Putamen (tissue), 1 donor: ENCODE measurements at regions not wholly inside any gene's neighbourhood (a gene's known extent, or its start where the extent isn't known, plus 50 kb on each side); places are given as distances from the start of the nearest gene placed in this dataset.
"Not testable (repeated sequence)": the region's sequence is repeated elsewhere in the genome, so short reads cannot be mapped to it uniquely, and the experiment has no call there.

Source experiments
- DNase-seq: peaks from one replicate; pipeline ENCODE4 v3.0.0-alpha.2; 2016; ENCODE audit warnings: low spot score

- no peak for DNase-seq
Observed at GRCh38 chr7:118918556-118918955, 694.1 kb downstream of the ANKRD7 start.

- DNase-seq = no peak
Observed at GRCh38 chr7:118938845-118939244, 714.3 kb downstream of the ANKRD7 start.

- DNase-seq = no peak
Observed at GRCh38 chr7:118944271-118944670, 719.8 kb downstream of the ANKRD7 start.

- no peak for DNase-seq
Observed at GRCh38 chr7:118945911-118946682, 721.6 kb downstream of the ANKRD7 start.

GRCh38 chr7:118948508-118948907 lies 724.0 kb downstream of the ANKRD7 start:
- no peak for DNase-seq

- no peak for DNase-seq
Observed at GRCh38 chr7:118949031-118949430, 724.5 kb downstream of the ANKRD7 start.

GRCh38 chr7:118956285-118956684 lies 731.8 kb downstream of the ANKRD7 start:
- DNase-seq = not testable (repeated sequence)

GRCh38 chr7:118969370-118969769 lies 744.9 kb downstream of the ANKRD7 start:
- DNase-seq = no peak

- DNase-seq = no peak
Observed at GRCh38 chr7:118971706-118972105, 747.2 kb downstream of the ANKRD7 start.

GRCh38 chr7:118974836-118975235 lies 750.3 kb downstream of the ANKRD7 start:
- no peak for DNase-seq

- DNase-seq = no peak
Observed at GRCh38 chr7:118995350-118995749, 770.8 kb downstream of the ANKRD7 start.

- no peak for DNase-seq
Observed at GRCh38 chr7:119007236-119007635, 782.7 kb downstream of the ANKRD7 start.

- no peak for DNase-seq
Observed at GRCh38 chr7:119010635-119011034, 786.1 kb downstream of the ANKRD7 start.

- DNase-seq = no peak
Observed at GRCh38 chr7:119026391-119026790, 801.9 kb downstream of the ANKRD7 start.

GRCh38 chr7:119028736-119029135 lies 804.2 kb downstream of the ANKRD7 start:
- DNase-seq = no peak

- DNase-seq = not testable (repeated sequence)
Observed at GRCh38 chr7:119032136-119032535, 807.6 kb downstream of the ANKRD7 start.

- no peak for DNase-seq
Observed at GRCh38 chr7:119033641-119034040, 809.1 kb downstream of the ANKRD7 start.

- DNase-seq = no peak
Observed at GRCh38 chr7:119037941-119038340, 813.4 kb downstream of the ANKRD7 start.

- no peak for DNase-seq
Observed at GRCh38 chr7:119046068-119046467, 821.6 kb downstream of the ANKRD7 start.

GRCh38 chr7:119065966-119066365 lies 841.5 kb downstream of the ANKRD7 start:
- no peak for DNase-seq

GRCh38 chr7:119086026-119086425 lies 861.5 kb downstream of the ANKRD7 start:
- no peak for DNase-seq

- no peak for DNase-seq
Observed at GRCh38 chr7:119090851-119091250, 866.3 kb downstream of the ANKRD7 start.

GRCh38 chr7:119096683-119097082 lies 872.2 kb downstream of the ANKRD7 start:
- no peak for DNase-seq

- not testable (repeated sequence) for DNase-seq
Observed at GRCh38 chr7:119100611-119101258, 876.2 kb downstream of the ANKRD7 start.
